PFSK-1 (cell line): ENCODE measurements at regions not wholly inside any gene's neighbourhood (a gene's known extent, or its start where the extent isn't known, plus 50 kb on each side); places are given as distances from the start of the nearest gene placed in this dataset.

ENCODE experiments used
- FOXP2 ChIP-seq: optimal IDR thresholded peaks from 2 replicates; pipeline ENCODE3; 2011; ENCODE audit warnings: borderline replicate concordance, control low read depth, inconsistent platforms; ENCODE audit not compliant: insufficient read depth; ENCODE audit errors: extremely low read length, extremely low read depth
- POLR2AphosphoS5 ChIP-seq: IDR thresholded peaks from 2 replicates; pipeline ENCODE4 v1.6.1; 2012; ENCODE audit warnings: low read depth, mild to moderate bottlenecking, control low read depth, low read length, moderate library complexity
- SIN3A ChIP-seq: IDR thresholded peaks from 2 replicates; pipeline ENCODE4 v1.6.1; 2012; ENCODE audit warnings: mild to moderate bottlenecking, low read length, moderate library complexity, borderline replicate concordance; ENCODE audit not compliant: insufficient read depth
- TAF1 ChIP-seq: IDR thresholded peaks from 2 replicates; pipeline ENCODE4 v1.6.1; 2012; ENCODE audit warnings: low read length, control low read depth, borderline replicate concordance; ENCODE audit not compliant: insufficient read depth
- TF ChIP-seq, protein P1 (sequence below), 2 experiments: IDR thresholded peaks; 2 replicates each; pipeline versions ENCODE4 v1.6.1 to v1.8.0; 2011 to 2012; ENCODE audit warnings: low read depth in 2 of 2, low read length in 2 of 2, control low read depth in 1 of 2, inconsistent platforms in 1 of 2, mild to moderate bottlenecking in 1 of 2, moderate library complexity in 1 of 2; ENCODE audit not compliant: insufficient read depth in 1 of 2

DNA sequence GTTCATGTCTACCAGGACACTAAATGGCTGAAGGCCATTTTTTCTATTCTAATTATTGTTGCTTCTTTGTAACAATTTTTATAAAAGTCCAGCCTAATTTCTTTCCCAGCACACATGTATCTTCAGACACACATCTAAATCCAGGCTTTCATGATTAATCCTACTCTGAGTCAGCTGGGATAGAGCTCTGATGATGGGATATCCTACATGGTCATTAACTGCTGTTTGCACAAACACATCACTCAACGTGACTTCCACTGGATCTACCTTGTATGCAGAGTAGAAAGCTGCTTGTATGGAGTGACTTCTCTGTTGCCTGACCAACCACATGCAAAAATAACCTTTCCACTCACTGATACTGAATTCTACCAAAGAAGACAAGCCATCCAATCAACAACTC lies 260.9 kb downstream of the AHR start:
- TF ChIP-seq, protein P1, sequence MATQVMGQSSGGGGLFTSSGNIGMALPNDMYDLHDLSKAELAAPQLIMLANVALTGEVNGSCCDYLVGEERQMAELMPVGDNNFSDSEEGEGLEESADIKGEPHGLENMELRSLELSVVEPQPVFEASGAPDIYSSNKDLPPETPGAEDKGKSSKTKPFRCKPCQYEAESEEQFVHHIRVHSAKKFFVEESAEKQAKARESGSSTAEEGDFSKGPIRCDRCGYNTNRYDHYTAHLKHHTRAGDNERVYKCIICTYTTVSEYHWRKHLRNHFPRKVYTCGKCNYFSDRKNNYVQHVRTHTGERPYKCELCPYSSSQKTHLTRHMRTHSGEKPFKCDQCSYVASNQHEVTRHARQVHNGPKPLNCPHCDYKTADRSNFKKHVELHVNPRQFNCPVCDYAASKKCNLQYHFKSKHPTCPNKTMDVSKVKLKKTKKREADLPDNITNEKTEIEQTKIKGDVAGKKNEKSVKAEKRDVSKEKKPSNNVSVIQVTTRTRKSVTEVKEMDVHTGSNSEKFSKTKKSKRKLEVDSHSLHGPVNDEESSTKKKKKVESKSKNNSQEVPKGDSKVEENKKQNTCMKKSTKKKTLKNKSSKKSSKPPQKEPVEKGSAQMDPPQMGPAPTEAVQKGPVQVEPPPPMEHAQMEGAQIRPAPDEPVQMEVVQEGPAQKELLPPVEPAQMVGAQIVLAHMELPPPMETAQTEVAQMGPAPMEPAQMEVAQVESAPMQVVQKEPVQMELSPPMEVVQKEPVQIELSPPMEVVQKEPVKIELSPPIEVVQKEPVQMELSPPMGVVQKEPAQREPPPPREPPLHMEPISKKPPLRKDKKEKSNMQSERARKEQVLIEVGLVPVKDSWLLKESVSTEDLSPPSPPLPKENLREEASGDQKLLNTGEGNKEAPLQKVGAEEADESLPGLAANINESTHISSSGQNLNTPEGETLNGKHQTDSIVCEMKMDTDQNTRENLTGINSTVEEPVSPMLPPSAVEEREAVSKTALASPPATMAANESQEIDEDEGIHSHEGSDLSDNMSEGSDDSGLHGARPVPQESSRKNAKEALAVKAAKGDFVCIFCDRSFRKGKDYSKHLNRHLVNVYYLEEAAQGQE (IDR thresholded peaks at IDR 0.05; ENCODE audit: insufficient read depth in 1 of 2, low read depth in 2 of 2, low read length in 2 of 2), result no peak
- no peak for TF ChIP-seq POLR2AphosphoS5
- TF ChIP-seq SIN3A, result no peak
- no peak for TF ChIP-seq FOXP2
- TF ChIP-seq TAF1, result no peak

DNA sequence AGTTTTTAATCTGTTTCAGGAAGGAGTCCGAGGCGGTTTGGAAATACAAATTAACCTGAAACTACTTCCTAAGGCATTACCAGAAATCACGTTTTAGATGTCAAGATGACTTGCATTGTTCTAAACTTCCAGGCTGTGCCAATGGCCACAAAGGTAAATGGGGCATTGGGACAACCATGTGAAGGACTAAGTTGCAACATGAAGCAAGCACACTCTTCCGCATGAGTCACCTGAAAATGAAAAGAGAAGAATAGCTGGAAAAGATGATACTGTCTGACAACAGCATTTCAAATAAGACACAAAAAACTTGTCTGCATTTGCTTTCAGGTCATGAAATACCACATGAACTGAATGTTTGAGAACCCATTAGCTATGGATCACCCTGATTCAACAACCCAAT lies 262.1 kb downstream of the AHR start:
- TF ChIP-seq FOXP2, result no peak
- TF ChIP-seq TAF1, result no peak
- TF ChIP-seq, protein P1 (IDR thresholded peaks at IDR 0.05; ENCODE audit: insufficient read depth in 1 of 2, low read depth in 2 of 2, low read length in 2 of 2), result no peak
- no peak for TF ChIP-seq SIN3A
- TF ChIP-seq POLR2AphosphoS5, result no peak

DNA sequence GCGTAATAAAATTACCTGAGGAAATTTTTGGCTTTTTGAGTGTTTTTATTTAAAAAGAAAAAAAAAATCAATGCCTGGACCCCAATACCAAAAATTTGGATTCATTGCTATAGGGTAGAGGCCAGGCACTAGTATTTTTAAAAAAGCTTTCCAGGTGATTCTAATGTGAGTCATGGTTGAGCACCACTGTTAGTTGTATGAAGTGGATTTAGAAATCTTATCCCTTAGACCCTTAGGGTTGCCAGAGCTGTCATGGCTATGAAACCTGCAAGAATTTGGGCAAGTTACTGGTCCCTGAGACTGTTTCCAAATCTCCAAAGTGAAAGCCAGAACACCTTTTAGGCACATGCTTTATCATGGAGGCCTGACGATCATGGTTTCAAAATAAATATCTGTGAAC lies 262.5 kb downstream of the AHR start:
- TF ChIP-seq FOXP2 (no peak), POLR2AphosphoS5 (no peak), SIN3A (no peak), TAF1 (no peak)
- TF ChIP-seq, protein P1 (IDR thresholded peaks at IDR 0.05; ENCODE audit: insufficient read depth in 1 of 2, low read depth in 2 of 2, low read length in 2 of 2), result no peak

DNA sequence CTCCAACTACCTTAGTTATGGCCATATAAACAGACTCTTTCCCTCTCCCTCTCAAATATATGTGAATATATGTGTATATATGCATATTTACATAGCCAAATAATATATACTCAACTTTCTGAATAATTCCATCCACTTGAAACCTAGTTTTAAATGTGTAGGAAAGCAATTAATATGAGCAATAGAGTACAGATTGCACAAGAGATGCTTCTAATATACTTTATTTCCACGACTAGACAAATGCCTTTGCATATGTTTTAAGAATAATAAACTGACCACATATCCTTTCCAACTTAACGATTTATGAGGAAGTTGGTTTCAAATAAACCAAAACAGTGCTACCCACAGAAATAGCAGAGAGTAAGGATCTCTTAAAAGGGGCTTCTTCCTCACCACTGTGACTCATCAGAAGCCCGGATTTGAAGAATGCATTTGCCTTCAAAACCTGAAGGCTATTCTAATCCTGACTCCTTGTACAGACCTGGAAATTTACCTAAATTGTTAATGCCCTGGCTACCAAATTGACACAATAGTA lies 266.3 kb downstream of the AHR start:
- TF ChIP-seq TAF1, result no peak
- TF ChIP-seq, protein P1 (IDR thresholded peaks at IDR 0.05; ENCODE audit: insufficient read depth in 1 of 2, low read depth in 2 of 2, low read length in 2 of 2), result no peak

DNA sequence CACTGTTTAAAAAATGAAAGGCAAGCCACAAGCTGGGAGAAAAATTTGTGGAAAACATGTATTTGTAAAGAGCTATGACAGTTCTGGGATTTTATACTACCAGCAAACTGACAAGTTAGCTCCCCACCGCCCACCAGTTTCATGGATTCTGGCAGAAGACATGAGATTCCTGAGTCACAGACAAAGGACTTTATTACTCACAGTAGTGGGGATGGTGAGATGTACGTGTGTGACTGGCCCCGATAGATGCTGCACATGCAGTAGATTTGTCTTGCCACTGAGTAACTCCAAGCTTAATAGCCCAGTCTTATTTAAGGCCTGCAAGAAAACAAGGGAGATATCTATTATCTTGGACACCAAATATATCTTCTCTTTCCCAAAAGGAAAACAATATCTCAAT lies 281.7 kb downstream of the AHR start:
- TF ChIP-seq, protein P1 (IDR thresholded peaks at IDR 0.05; ENCODE audit: insufficient read depth in 1 of 2, low read depth in 2 of 2, low read length in 2 of 2), result no peak
- TF ChIP-seq SIN3A (no peak), TAF1 (no peak)
